Adipocyte (in vitro differentiated cells): ENCODE measurements at regions not wholly inside any gene's neighbourhood (a gene's known extent, or its start where the extent isn't known, plus 50 kb on each side); places are given as distances from the start of the nearest gene placed in this dataset.

Experiments used
- DNase-seq: peaks from one replicate; pipeline ENCODE4 v3.0.0-alpha.2; 2015; ENCODE audit warnings: low read depth
- H3K27me3 ChIP-seq: replicated peaks from 2 replicates; pipeline ENCODE4 v1.7.0; 2013; ENCODE audit warnings: mild to moderate bottlenecking, low read length, moderate library complexity; ENCODE audit not compliant: control insufficient read depth, insufficient read depth
- H3K36me3 ChIP-seq: 2 replicates; pipeline ENCODE4 v1.7.0; 2013; ENCODE audit warnings: low read length, mild to moderate bottlenecking, moderate library complexity; ENCODE audit not compliant: control insufficient read depth, insufficient read depth, severe bottlenecking
- H3K4me1 ChIP-seq: 2 replicates; pipeline ENCODE4 v1.7.0; 2013; ENCODE audit warnings: mild to moderate bottlenecking, low read length, moderate library complexity; ENCODE audit not compliant: control insufficient read depth, insufficient read depth
- H3K4me3 ChIP-seq: 2 replicates; pipeline ENCODE4 v1.7.0; 2013; ENCODE audit warnings: mild to moderate bottlenecking, low read length, moderate library complexity
- H3K9ac ChIP-seq: 2 replicates; pipeline ENCODE4 v1.7.0; 2013; ENCODE audit warnings: mild to moderate bottlenecking, low read length, moderate library complexity
- H3K9me3 ChIP-seq: 2 replicates; pipeline ENCODE4 v1.7.0; 2013; ENCODE audit warnings: mild to moderate bottlenecking, low read length, moderate library complexity; ENCODE audit not compliant: control insufficient read depth

GRCh38 chr7:25347360-25348066 lies 119.2 kb upstream of the NPVF start:
- no peaks in the 10 kb centered on the region for H3K36me3 ChIP-seq
- H3K4me3 ChIP-seq = no peak overlapping the region
- no peaks in the 10 kb centered on the region for H3K4me1 ChIP-seq
- no peaks in the 10 kb centered on the region for H3K27me3 ChIP-seq
- no peak for DNase-seq
- H3K9ac ChIP-seq = no peak overlapping the region
- no peaks in the 10 kb centered on the region for H3K9me3 ChIP-seq

- Histone ChIP-seq H3K36me3 (no peaks in the 10 kb centered on the region), H3K27me3 (no peaks in the 10 kb centered on the region), H3K4me3 (no peak overlapping the region), H3K9ac (no peak overlapping the region), H3K9me3 (no peaks in the 10 kb centered on the region), H3K4me1 (no peaks in the 10 kb centered on the region)
- no peak for DNase-seq
These were observed 119.8 kb upstream of the NPVF start for GRCh38 chr7:25348104-25348503.

GRCh38 chr7:25349283-25350017 lies 121.2 kb upstream of the NPVF start:
- Histone ChIP-seq H3K4me1 (no peaks in the 10 kb centered on the region), H3K27me3 (no peaks in the 10 kb centered on the region), H3K9ac (no peak overlapping the region), H3K9me3 (no peaks in the 10 kb centered on the region), H3K4me3 (no peak overlapping the region), H3K36me3 (no peaks in the 10 kb centered on the region)
- no peak for DNase-seq

- no peak for DNase-seq
- H3K9me3 ChIP-seq = no peaks in the 10 kb centered on the region
- H3K4me3 ChIP-seq = no peak overlapping the region
These were observed 121.8 kb upstream of the NPVF start for GRCh38 chr7:25350041-25350440.

GRCh38 chr7:25351761-25352160 lies 123.5 kb upstream of the NPVF start:
- no peak overlapping the region for H3K4me3 ChIP-seq
- no peaks in the 10 kb centered on the region for H3K4me1 ChIP-seq
- DNase-seq = no peak
- H3K27me3 ChIP-seq = no peaks in the 10 kb centered on the region
- H3K9ac ChIP-seq = no peak overlapping the region
- no peaks in the 10 kb centered on the region for H3K9me3 ChIP-seq
- no peaks in the 10 kb centered on the region for H3K36me3 ChIP-seq

More at GRCh38 chr7:25350041-25350440, 121.8 kb upstream of the NPVF start:
- Histone ChIP-seq H3K36me3 (no peaks in the 10 kb centered on the region), H3K9ac (no peak overlapping the region), H3K4me1 (no peaks in the 10 kb centered on the region), H3K27me3 (no peaks in the 10 kb centered on the region)

- H3K4me3 ChIP-seq = no peak overlapping the region
- no peak overlapping the region for H3K9ac ChIP-seq
- H3K36me3 ChIP-seq = no peaks in the 10 kb centered on the region
- H3K9me3 ChIP-seq = no peaks in the 10 kb centered on the region
- no peaks in the 10 kb centered on the region for H3K4me1 ChIP-seq
- H3K27me3 ChIP-seq = no peaks in the 10 kb centered on the region
- DNase-seq = no peak
These were observed 124.9 kb upstream of the NPVF start for GRCh38 chr7:25353196-25353595.

GRCh38 chr7:25353732-25354131 lies 125.4 kb upstream of the NPVF start:
- DNase-seq = no peak
- no peak overlapping the region for H3K9ac ChIP-seq
- H3K27me3 ChIP-seq = peaks cover under 1% of the 10 kb centered on the region
- H3K4me3 ChIP-seq = no peak overlapping the region
- H3K4me1 ChIP-seq = no peaks in the 10 kb centered on the region
- no peaks in the 10 kb centered on the region for H3K36me3 ChIP-seq
- no peaks in the 10 kb centered on the region for H3K9me3 ChIP-seq

- H3K4me3 ChIP-seq = no peak overlapping the region
- no peak for DNase-seq
- peaks cover 10% of the 10 kb centered on the region for H3K27me3 ChIP-seq
- H3K9ac ChIP-seq = no peak overlapping the region
- no peaks in the 10 kb centered on the region for H3K9me3 ChIP-seq
- H3K36me3 ChIP-seq = no peaks in the 10 kb centered on the region
- no peaks in the 10 kb centered on the region for H3K4me1 ChIP-seq
These were observed 128.4 kb upstream of the NPVF start for GRCh38 chr7:25356534-25357151.

- no peak overlapping the region for H3K9ac ChIP-seq
- no peaks in the 10 kb centered on the region for H3K9me3 ChIP-seq
- H3K4me3 ChIP-seq = no peak overlapping the region
- H3K4me1 ChIP-seq = no peaks in the 10 kb centered on the region
- peaks cover 15% of the 10 kb centered on the region for H3K27me3 ChIP-seq
- no peaks in the 10 kb centered on the region for H3K36me3 ChIP-seq
- no peak for DNase-seq
These were observed 130.6 kb upstream of the NPVF start for GRCh38 chr7:25358926-25359325.

- Histone ChIP-seq H3K9me3 (no peaks in the 10 kb centered on the region), H3K27me3 (peaks cover 15% of the 10 kb centered on the region), H3K9ac (no peak overlapping the region), H3K4me3 (no peak overlapping the region), H3K4me1 (no peaks in the 10 kb centered on the region), H3K36me3 (no peaks in the 10 kb centered on the region)
- no peak for DNase-seq
These were observed 131.3 kb upstream of the NPVF start for GRCh38 chr7:25359471-25360059.

GRCh38 chr7:25360451-25360850 lies 132.2 kb upstream of the NPVF start:
- Histone ChIP-seq H3K9ac (no peak overlapping the region), H3K4me3 (no peak overlapping the region)

More at GRCh38 chr7:25360451-25360850, 132.2 kb upstream of the NPVF start:
- Histone ChIP-seq H3K27me3 (peaks cover 15% of the 10 kb centered on the region), H3K36me3 (no peaks in the 10 kb centered on the region), H3K4me1 (no peaks in the 10 kb centered on the region), H3K9me3 (no peaks in the 10 kb centered on the region)
- no peak for DNase-seq
